Dendritic cell treated with granulocyte-macrophage colony-stimulating factor and Interleukin-4, amounts not matched to agents 40 ng/mL and 50 ng/mL, for 4 days (primary cell): ENCODE measurements at regions not wholly inside any gene's neighbourhood (a gene's known extent, or its start where the extent isn't known, plus 50 kb on each side); places are given as distances from the start of the nearest gene placed in this dataset.
"Not testable (repeated sequence)": the region's sequence is repeated elsewhere in the genome, so short reads cannot be mapped to it uniquely, and the experiment has no call there.

Source experiments
- H3K27ac Mint-ChIP-seq: one replicate; pipeline ENCODE4 v1.8.0; 2022; ENCODE audit warnings: mild to moderate bottlenecking, mixed read lengths
- H3K27me3 Mint-ChIP-seq: one replicate; pipeline ENCODE4 v1.8.0; 2022; ENCODE audit warnings: mild to moderate bottlenecking, mixed read lengths
- H3K36me3 Mint-ChIP-seq: one replicate; pipeline ENCODE4 v1.8.0; 2022; ENCODE audit warnings: low read depth, mixed read lengths
- H3K4me1 Mint-ChIP-seq: one replicate; pipeline ENCODE4 v1.8.0; 2022; ENCODE audit warnings: low read depth, mixed read lengths
- H3K4me3 Mint-ChIP-seq: one replicate; pipeline ENCODE4 v1.8.0; 2022; ENCODE audit warnings: mild to moderate bottlenecking, moderate library complexity, mixed read lengths
- H3K9me3 Mint-ChIP-seq: one replicate; pipeline ENCODE4 v1.8.0; 2022; ENCODE audit warnings: mixed read lengths
- intact Hi-C: fragments of 100-400 bp; cut with micrococcal nuclease; formaldehyde crosslinking; loops from one replicate; pipeline ENCODE4 v1.15.0; 2022

DNA sequence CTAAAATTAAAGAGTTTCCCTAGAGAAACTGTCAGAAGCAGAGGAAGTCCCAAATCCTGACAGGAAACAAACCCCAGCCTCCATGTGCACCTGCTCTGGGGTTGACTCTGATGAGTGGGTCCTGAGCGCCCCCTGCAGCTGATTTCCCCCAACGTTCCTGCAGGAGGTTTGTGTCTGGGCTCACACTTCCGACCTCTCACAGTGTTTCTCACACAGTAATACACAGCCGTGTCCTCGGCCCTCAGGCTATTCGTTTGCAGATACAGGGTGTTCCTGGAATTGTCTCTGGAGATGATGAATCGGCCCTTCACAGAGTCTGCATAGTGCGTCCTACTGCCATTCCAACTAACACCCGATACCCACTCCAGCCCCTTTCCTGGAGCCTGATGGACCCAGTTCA is 862.8 kb downstream of the TMEM121 start:
- H3K9me3 Mint-ChIP-seq, H3K36me3 Mint-ChIP-seq, H3K4me1 Mint-ChIP-seq, H3K27ac Mint-ChIP-seq, H3K4me3 Mint-ChIP-seq, intact Hi-C loops, H3K27me3 Mint-ChIP-seq: not testable (repeated sequence)

DNA sequence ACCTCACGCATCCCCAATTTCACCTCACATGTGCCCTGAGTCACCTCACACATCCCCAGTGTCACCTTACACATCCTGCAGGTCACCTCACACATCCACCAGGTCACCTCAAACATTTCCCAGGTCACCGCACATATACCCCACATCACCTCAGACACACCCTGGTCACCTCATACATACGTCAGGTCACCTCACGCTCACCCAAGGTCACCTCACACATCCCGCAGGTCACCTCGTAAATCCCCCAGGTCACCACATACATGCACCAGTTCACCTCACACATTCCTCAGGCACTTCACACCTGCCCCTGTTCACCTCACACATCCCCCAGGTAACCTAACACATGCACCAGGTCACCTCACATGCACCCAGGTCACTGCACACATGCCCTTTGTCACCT is 864.0 kb downstream of the TMEM121 start:
- Mint-ChIP-seq H3K27me3 (no peaks in the 10 kb centered on the region), H3K27ac (no peak overlapping the region), H3K36me3 (no peaks in the 10 kb centered on the region), H3K9me3 (no peaks in the 10 kb centered on the region), H3K4me3 (no peak overlapping the region), H3K4me1 (no peaks in the 10 kb centered on the region)
- intact Hi-C loops: no loop called here

DNA sequence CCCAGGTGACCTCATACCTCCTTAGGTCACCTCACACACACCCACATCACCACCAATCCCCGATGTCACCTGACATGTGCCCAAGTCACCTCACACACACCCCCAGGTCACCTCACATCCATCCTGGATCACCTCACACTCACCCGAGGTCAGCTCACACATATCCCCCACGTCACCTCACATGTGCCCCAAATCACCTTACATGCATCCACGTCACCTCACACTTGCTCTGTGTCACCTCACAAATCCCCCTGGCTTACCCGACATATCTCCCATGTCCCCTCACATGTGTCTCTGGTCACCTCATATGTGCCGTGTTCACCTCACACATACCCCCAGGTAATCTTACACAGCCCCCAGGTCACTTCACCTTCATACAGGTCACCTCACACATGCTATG is 864.6 kb downstream of the TMEM121 start:
- Mint-ChIP-seq H3K9me3 (no peaks in the 10 kb centered on the region), H3K27me3 (no peaks in the 10 kb centered on the region), H3K4me1 (no peaks in the 10 kb centered on the region), H3K4me3 (no peak overlapping the region), H3K36me3 (no peaks in the 10 kb centered on the region), H3K27ac (no peak overlapping the region)
- intact Hi-C loops: no loop called here

DNA sequence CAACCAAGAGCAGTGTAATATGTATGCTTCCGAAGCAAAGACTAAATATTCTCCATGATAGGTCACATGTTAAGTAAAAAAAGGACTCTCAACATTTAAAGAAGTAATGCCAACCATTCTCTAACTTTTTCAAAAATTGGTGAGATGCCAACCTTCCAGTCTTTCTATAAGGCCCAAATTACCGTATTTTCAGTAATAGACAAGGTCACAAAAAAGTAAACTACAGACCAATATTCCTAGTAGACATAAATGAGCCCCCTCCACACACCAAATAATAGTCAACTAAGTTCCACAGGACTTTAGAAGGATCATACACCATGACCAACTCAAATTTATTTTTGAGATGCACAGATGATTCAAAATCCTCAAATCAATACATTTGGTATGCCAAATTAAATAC is 867.4 kb downstream of the TMEM121 start:
- intact Hi-C loops: no loop called here
- H3K36me3 Mint-ChIP-seq: no peaks in the 10 kb centered on the region
- H3K4me3 Mint-ChIP-seq: no peak overlapping the region
- H3K9me3 Mint-ChIP-seq: no peaks in the 10 kb centered on the region
- no peak overlapping the region for H3K27ac Mint-ChIP-seq
- H3K27me3 Mint-ChIP-seq: no peaks in the 10 kb centered on the region
- no peaks in the 10 kb centered on the region for H3K4me1 Mint-ChIP-seq

DNA sequence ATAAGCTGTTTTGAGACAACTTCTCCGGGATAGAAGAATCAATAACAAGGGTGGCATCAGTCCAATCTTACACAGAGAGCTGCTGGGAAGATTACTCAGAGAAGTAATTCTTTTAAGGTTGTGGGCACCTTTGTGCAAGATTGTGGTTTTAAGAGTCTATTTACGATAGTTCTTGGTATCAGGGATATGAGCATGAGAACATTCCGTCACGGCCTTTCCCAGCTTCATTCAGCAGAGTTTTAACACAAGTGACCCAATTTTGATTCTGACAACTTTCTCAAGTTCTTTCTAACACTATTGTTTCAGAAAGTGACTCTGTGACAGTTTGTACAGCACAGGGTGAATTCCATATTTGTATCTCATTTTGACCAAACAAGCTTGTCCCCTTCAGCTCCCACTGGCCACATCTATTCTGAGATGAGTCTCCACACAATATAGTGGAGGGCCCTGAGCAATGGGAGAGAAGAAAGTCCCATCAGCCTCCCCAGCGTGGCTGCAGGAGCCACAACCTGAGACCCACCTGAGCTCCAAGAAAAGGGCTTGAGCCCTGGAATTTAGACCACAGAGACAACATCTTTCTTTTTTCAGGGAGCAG is 869.2 kb downstream of the TMEM121 start:
- no peak overlapping the region for H3K27ac Mint-ChIP-seq
- H3K4me3 Mint-ChIP-seq: no peak overlapping the region
- intact Hi-C loops: no loop called here
- H3K36me3 Mint-ChIP-seq: no peaks in the 10 kb centered on the region
- H3K4me1 Mint-ChIP-seq: no peaks in the 10 kb centered on the region
- H3K27me3 Mint-ChIP-seq: no peaks in the 10 kb centered on the region
- no peaks in the 10 kb centered on the region for H3K9me3 Mint-ChIP-seq

DNA sequence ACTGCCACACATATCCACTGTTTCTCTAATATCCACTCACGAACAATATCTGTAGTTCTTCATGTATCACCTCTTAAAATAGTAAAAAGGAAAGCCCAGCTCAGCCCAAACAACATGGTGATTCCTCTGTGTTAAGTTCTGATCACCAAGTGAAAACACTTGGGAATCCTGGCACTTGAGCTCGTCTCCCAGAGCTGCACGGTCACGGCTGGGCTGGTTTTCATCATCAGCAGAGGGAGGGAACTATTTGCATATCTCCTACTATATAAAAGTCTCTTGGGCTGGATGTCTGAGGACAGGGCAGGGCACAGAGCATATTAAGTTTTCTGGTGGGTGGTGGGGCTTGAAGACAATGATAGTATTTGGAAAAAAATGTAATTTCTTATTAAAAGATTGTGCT is 870.6 kb downstream of the TMEM121 start:
- Mint-ChIP-seq H3K27me3 (no peaks in the 10 kb centered on the region), H3K4me1 (no peaks in the 10 kb centered on the region), H3K27ac (no peak overlapping the region), H3K9me3 (no peaks in the 10 kb centered on the region), H3K36me3 (no peaks in the 10 kb centered on the region), H3K4me3 (no peak overlapping the region)
- intact Hi-C loops: no loop called here

DNA sequence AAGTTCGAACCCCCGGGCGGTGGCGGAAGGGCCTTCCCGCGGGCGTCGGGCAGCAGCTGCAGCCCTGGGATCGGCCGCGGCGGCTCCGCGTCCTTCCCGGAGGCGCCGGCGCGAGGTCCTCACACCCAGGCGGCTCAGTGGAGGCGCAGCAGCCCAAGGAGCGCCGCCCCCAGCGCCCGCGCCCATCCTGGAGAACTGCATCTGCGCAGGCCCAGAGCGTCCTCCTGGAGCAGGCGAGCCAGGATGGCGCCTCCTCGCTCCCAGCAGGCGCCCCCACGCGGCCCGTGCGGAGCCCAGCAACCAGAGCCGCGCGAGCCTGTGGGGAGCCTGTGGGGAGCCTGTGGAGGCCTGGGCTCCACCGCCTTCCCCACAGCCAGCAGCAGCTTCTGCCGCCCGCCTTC is 872.5 kb downstream of the TMEM121 start:
- H3K27ac Mint-ChIP-seq: not testable (repeated sequence)

DNA sequence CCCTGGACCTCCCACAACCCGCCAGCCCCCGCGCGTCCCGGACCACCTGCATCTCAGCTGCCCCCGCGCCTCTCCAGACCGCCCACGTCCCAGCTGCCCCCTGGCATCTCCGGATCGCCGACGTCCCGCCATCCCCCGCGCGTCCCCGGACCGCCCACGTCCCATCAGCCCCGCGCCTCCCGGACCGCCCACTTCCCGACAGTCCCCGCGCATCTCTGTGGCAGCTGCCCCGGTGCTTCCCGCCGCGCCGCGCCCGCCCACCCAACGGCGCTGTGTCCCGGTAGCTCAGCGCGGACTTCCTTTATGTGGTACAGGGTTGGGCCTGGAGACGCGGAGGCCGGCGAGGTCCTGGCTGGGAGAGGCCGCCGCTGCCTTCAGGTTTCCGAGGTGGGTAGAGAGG is 874.9 kb downstream of the TMEM121 start:
- H3K36me3 Mint-ChIP-seq, intact Hi-C loops, H3K4me1 Mint-ChIP-seq, H3K4me3 Mint-ChIP-seq, H3K9me3 Mint-ChIP-seq, H3K27me3 Mint-ChIP-seq, H3K27ac Mint-ChIP-seq: not testable (repeated sequence)

More for the DNA sequence above, 872.5 kb downstream of the TMEM121 start:
- H3K36me3 Mint-ChIP-seq, H3K9me3 Mint-ChIP-seq, intact Hi-C loops, H3K27me3 Mint-ChIP-seq, H3K4me3 Mint-ChIP-seq, H3K4me1 Mint-ChIP-seq: not testable (repeated sequence)

DNA sequence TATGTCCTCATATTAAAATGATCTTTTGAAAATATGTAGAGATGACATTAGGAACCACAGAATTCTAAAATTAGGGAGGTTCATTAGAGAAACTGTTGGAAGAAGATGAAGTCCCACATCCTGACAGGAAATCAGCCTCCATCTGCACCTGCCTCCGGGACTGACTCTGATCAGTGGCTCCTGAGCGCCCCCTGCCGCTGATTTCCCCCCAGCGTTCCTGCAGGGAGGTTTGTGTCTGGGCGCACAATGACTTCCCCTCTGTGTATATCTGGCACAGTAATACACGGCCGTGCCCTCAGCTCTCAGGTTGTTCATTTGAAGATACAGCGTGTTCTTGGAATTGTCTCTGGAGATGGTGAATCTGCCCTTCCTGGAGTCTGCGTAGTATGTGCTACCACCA is 883.8 kb downstream of the TMEM121 start:
- H3K4me1 Mint-ChIP-seq, H3K9me3 Mint-ChIP-seq, H3K27ac Mint-ChIP-seq, H3K27me3 Mint-ChIP-seq, H3K36me3 Mint-ChIP-seq, H3K4me3 Mint-ChIP-seq, intact Hi-C loops: not testable (repeated sequence)

DNA sequence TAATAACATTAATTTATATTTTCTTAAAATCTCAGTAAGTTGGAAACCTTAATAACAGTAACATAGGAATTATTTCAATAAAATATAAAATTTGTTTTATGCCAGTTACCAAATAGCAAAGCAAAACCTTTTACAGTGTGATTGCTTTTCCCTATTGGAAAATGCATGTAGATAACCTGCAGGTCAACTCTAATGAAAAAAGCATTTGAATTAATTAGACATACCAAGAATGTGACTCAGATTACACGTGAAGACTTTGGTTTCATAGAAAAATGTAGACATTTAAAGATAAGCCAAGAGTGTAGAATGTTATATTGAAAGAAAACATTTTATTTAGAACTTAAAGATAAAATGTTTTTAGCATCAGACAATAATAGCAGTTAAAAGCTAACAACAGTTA is 888.1 kb downstream of the TMEM121 start:
- intact Hi-C loops: no loop called here
- Mint-ChIP-seq H3K36me3 (no peaks in the 10 kb centered on the region), H3K27me3 (peaks cover 3% of the 10 kb centered on the region), H3K4me1 (peaks cover 13% of the 10 kb centered on the region), H3K27ac (no peak overlapping the region), H3K4me3 (no peak overlapping the region), H3K9me3 (no peaks in the 10 kb centered on the region)

DNA sequence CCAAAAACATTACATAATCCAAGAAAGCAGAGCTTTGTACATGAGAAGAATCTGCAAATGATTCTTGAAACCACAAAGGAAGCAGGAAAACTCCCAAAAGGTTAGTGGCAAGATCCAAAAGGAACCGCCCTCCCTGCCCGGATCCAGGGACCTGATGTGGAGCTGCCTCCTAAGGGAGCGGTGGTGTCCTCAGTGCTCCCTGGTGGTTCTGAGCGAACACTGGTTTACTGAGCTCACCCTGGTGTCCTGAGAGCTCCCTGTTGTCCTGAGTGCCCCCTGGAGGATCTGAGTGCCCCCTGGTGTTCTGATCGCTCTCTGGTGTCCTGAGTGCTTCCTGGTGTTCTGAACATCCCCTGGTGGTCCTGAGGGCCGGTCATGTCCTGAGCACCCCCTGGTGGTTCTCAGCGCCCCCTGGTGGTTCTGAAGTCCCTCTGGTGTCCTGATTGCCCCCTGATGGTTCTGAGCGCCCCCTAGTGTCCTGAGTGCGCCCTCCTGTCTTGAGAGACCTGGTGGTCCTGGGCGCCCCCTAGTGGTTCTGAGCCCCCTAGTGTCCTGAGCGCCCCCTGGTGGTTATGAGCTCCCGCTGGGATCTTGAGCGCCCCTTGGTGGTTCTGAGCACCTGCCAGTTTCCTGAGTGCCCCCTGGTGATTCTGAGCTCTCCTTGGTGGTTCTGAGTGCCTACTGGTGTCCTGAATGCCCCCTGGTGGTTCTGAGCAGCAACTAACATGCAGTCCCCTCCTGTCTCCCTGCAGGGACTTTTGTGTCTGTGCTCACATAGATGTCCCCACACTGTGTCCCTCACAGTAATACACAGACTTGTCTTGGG is 891.1 kb downstream of the TMEM121 start:
- intact Hi-C loops: no loop called here
- no peaks in the 10 kb centered on the region for H3K36me3 Mint-ChIP-seq
- H3K4me3 Mint-ChIP-seq: no peak overlapping the region
- no peaks in the 10 kb centered on the region for H3K9me3 Mint-ChIP-seq
- H3K27me3 Mint-ChIP-seq: peaks cover 6% of the 10 kb centered on the region
- no peak overlapping the region for H3K27ac Mint-ChIP-seq
- H3K4me1 Mint-ChIP-seq: peaks cover 13% of the 10 kb centered on the region

DNA sequence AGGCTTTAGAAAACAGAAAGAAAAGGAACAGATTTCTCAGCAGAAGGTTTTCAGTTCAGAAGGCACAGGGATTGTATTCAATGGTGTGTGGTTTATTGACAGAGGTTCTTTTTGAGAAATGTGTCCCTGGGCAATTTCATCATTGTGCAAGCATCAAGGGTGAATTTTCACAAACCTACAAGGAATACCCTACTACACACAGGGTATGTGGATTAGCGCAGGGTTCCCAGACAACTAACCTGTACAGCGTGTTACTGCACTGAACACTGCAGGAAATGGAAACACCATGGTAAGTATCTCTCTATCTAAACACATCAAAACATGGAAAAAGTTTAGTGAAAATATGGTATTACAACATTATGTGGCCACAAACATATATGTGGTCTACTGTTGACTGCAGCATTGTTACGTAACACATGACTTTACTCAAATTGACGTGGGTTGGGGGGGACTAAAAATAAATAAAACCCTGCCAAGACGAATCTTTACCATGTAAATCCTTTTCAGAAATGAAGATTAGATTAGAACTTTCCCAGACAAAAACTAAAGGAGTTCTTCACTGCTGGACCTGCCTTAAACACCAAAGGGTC is 893.1 kb downstream of the TMEM121 start:
- no peaks in the 10 kb centered on the region for H3K9me3 Mint-ChIP-seq
- no peak overlapping the region for H3K4me3 Mint-ChIP-seq
- H3K36me3 Mint-ChIP-seq: no peaks in the 10 kb centered on the region
- no peak overlapping the region for H3K27ac Mint-ChIP-seq
- peaks cover 13% of the 10 kb centered on the region for H3K4me1 Mint-ChIP-seq
- H3K27me3 Mint-ChIP-seq: peaks cover 6% of the 10 kb centered on the region
- intact Hi-C loops: no loop called here

DNA sequence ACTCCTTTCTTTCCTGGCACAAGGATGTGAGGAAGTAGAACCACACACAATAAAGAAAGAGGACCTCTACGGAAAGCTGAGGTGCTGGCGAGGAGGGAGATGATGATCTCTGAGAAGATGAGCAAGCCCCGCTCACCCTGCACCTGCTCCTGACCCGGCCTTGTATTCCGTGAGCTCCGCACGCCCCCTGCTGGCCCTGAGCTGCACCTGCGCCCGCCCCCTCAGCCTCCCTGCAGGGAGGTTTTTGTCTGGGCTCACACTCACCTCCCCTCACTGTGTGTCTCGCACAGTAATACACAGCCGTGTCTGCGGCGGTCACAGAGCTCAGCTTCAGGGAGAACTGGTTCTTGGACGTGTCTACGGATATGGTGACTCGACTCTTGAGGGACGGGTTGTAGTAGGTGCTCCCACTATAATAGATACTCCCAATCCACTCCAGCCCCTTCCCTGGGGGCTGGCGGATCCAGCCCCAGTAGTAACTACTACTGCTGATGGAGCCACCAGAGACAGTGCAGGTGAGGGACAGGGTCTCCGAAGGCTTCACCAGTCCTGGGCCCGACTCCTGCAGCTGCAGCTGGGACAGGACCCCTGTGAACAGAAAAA is 895.1 kb downstream of the TMEM121 start:
- H3K9me3 Mint-ChIP-seq, H3K4me3 Mint-ChIP-seq, H3K36me3 Mint-ChIP-seq, H3K27me3 Mint-ChIP-seq, H3K27ac Mint-ChIP-seq, intact Hi-C loops: not testable (repeated sequence)
- peaks cover 13% of the 10 kb centered on the region for H3K4me1 Mint-ChIP-seq

DNA sequence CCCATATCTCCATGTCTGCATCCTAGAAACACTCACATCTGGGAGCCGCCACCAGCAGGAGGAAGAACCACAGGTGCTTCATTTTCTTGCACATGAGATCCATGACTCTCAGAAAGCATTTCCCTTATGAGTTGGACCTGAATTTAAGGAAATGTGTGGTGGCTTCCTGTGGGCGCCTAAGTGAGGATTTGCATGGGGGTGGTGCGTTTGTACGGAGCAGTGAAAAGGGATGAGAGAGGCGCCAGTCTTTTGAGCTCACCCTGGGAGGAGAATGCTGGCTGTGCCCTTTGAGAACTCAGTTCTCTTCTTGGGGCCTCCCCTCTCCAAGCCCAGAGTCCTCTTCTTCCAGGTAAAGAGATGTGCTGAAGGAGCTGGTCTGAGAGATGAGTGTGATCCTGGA is 895.7 kb downstream of the TMEM121 start:
- Mint-ChIP-seq H3K27ac (no peak overlapping the region), H3K27me3 (peaks cover 6% of the 10 kb centered on the region), H3K4me1 (peaks cover 13% of the 10 kb centered on the region), H3K4me3 (no peak overlapping the region), H3K9me3 (no peaks in the 10 kb centered on the region), H3K36me3 (no peaks in the 10 kb centered on the region)
- intact Hi-C loops: no loop called here
